Dedifferentiated amniotic fluid mesenchymal stem cell (primary cell): ENCODE measurements at regions not wholly inside any gene's neighbourhood (a gene's known extent, or its start where the extent isn't known, plus 50 kb on each side); places are given as distances from the start of the nearest gene placed in this dataset.

Source experiments
- DNase-seq: peaks from one replicate; pipeline ENCODE4 v3.0.0-alpha.2; 2016; ENCODE audit errors: extremely low spot score

DNA sequence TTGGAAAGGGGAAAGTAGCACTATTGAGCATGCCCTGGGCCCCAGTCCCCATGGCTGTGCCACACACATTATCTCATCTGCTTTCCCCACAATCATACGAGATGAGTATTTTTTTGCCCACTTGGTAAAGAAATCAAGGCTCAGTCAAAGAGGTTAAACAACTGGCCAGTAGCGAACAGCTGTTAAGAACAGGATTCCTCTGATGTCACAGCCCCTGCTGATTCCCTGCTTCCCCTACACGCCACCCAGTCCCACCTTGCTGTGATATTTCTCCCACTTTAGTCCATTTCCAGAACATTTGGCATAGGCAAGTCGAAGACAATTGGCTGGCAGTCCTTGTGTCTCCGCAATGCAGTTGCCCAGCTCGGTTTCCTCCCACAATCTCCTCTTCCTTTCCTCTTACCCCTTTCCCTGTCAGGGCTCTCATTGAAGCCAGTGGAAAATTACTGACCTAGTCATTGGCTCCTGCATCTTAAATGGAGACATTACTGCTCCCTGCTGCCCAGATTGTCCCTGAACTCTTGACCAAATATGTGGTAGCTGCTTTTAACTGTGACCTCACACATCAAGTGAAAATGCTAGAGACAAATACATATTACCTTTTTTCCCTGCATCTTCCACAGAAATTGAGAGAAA, 56.5 kb upstream of the EEPD1 start:
- DNase-seq = no peak

- DNase-seq = no peak
These were observed 55.0 kb upstream of the EEPD1 start for GRCh38 chr7:36098096-36098495.

GRCh38 chr7:36100226-36100625, 52.8 kb upstream of the EEPD1 start:
- no peak for DNase-seq

DNA sequence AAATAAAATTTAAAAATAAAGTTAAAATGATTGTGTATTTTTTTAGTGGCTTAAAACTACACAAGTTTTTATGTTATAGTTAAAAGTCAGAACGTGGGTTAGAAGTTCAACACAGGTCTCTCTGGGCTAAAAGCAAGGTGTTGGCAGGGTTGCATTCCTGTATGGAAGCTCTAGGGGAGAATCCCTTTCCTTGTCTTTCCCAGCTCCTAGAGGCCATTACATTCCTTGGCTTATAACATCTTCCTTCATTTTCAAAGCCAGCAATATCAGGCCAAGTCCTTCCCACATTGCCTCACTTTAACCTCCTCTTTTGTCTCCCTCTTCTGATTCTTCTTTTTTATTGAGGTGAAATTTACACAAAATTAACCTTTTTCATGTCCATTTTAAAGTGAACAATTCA, 52.4 kb upstream of the EEPD1 start:
- DNase-seq = no peak
